GM12878 (cell line): ENCODE measurements at regions not wholly inside any gene's neighbourhood (a gene's known extent, or its start where the extent isn't known, plus 50 kb on each side); places are given as distances from the start of the nearest gene placed in this dataset.

Experiments used
- ATAC-seq: fragments of 200-7000 bp; cut with Tn5 transposase; 3 replicates; pipeline ENCODE4 v1.9.1; 2020; ENCODE audit warnings: mild to moderate bottlenecking, moderate library complexity
- BruUV-seq: library from RNA; stranded (reverse); fragments of 400-500 nt; replicated peaks from 2 replicates; lab custom pipeline; 2021; lab: Mats Ljungman, UMichigan
- CTCF ChIA-PET: fragments of 300-600 bp; sonication (Branson Sonifier 250); formaldehyde crosslinking; extraction: SDS; loops from one replicate; lab custom pipeline; 2021; ENCODE audit warnings: inconsistent platforms; lab: Yijun Ruan, JAX
- POLR2A ChIA-PET: fragments of 350-600 bp; formaldehyde crosslinking; extraction: SDS; loops from one replicate; lab custom pipeline; 2021; ENCODE audit warnings: inconsistent platforms; lab: Charles Lee
- RAD21 ChIA-PET: fragments of 300-600 bp; sonication (Branson Sonifier 250); formaldehyde crosslinking; loops from one replicate; lab custom pipeline; 2023; ENCODE audit warnings: antibody characterized with exemption; ENCODE audit not compliant: unreplicated experiment; lab: Charles Lee
- SMC1A ChIA-PET: fragments of 300-600 bp; sonication (Branson Sonifier 250); formaldehyde crosslinking; loops from one replicate; lab custom pipeline; 2023; ENCODE audit not compliant: unreplicated experiment, uncharacterized antibody; lab: Charles Lee
- DNase-seq: peaks from one replicate; pipeline ENCODE4 v3.0.0-alpha.2; 2011; ENCODE audit warnings: low read depth, low spot score
- FAIRE-seq: peaks from 3 replicates; lab custom pipeline; 2011; peaks lifted over from hg19 to GRCh38; lab: Jason Lieb, UNC
- H2AFZ ChIP-seq: 2 replicates; pipeline ENCODE4 v1.6.0; 2011; ENCODE audit warnings: low read depth, low read length, control low read depth; ENCODE audit not compliant: control insufficient read depth
- H3K27ac ChIP-seq: 2 replicates; pipeline ENCODE4 v1.5.1; 2011; ENCODE audit warnings: control low read depth; ENCODE audit not compliant: control insufficient read depth, insufficient read depth
- H3K27me3 ChIP-seq, 2 experiments: replicated peaks in 1 of 2; 2 replicates each; pipeline versions ENCODE4 v1.6.0 to v1.6.1; 2011; ENCODE audit warnings: low read length in 1 of 2; ENCODE audit not compliant: control insufficient read depth in 2 of 2, insufficient read depth in 2 of 2
- H3K36me3 ChIP-seq, 2 experiments: 2 replicates each; pipeline ENCODE4 v1.5.1; 2011; ENCODE audit warnings: low read length in 1 of 2; ENCODE audit not compliant: control insufficient read depth in 2 of 2, insufficient read depth in 2 of 2
- H3K4me1 ChIP-seq: 2 replicates; pipeline ENCODE4 v1.6.1; 2011; ENCODE audit warnings: mild to moderate bottlenecking, low read length, moderate library complexity, mixed read lengths; ENCODE audit not compliant: control insufficient read depth, insufficient read depth
- H3K4me2 ChIP-seq: 2 replicates; pipeline ENCODE4 v1.6.0; 2011; ENCODE audit warnings: control low read depth; ENCODE audit not compliant: control insufficient read depth, insufficient read depth
- H3K4me3 ChIP-seq: fragments of 200-600 bp; sonication (generic); 2 replicates; pipeline ENCODE4 v1.5.1; 2016
- H3K79me2 ChIP-seq: 2 replicates; pipeline ENCODE4 v1.6.0; 2011; ENCODE audit warnings: low read length; ENCODE audit not compliant: control insufficient read depth, insufficient read depth
- H3K9ac ChIP-seq: 2 replicates; pipeline ENCODE4 v1.8.0; 2011; ENCODE audit warnings: low read length, control low read depth, mixed read lengths; ENCODE audit not compliant: control insufficient read depth, insufficient read depth
- H3K9me3 ChIP-seq: replicated peaks from 3 replicates; pipeline ENCODE4 v1.5.1; 2011; ENCODE audit warnings: mild to moderate bottlenecking, low read length; ENCODE audit not compliant: control insufficient read depth, insufficient read depth
- H4K20me1 ChIP-seq: 2 replicates; pipeline ENCODE4 v1.6.0; 2011; ENCODE audit not compliant: control insufficient read depth, insufficient read depth
- ATF7 ChIP-seq: fragments of 450-650 bp; IDR thresholded peaks from 2 replicates; pipeline ENCODE4 v1.6.1; 2016; ENCODE audit warnings: low read depth, mild to moderate bottlenecking
- BACH1 ChIP-seq: fragments of 450-650 bp; IDR thresholded peaks from 2 replicates; pipeline ENCODE4 v1.6.1; 2017; ENCODE audit warnings: mild to moderate bottlenecking, borderline replicate concordance
- CREM ChIP-seq: IDR thresholded peaks from 2 replicates; pipeline ENCODE4 v1.6.1; 2014; ENCODE audit warnings: antibody characterized with exemption, low read depth
- DPF2 ChIP-seq: fragments of 450-650 bp; IDR thresholded peaks from 2 replicates; pipeline ENCODE4 v1.6.1; 2017; ENCODE audit warnings: mild to moderate bottlenecking
- ESRRA ChIP-seq: IDR thresholded peaks from 2 replicates; pipeline ENCODE4 v1.6.1; 2012; ENCODE audit warnings: mild to moderate bottlenecking, low read length, improper control_type of control experiment
- MEF2A ChIP-seq: IDR thresholded peaks from 2 replicates; pipeline ENCODE4 v1.6.1; 2011; ENCODE audit warnings: low read depth, mild to moderate bottlenecking, low read length, moderate library complexity; ENCODE audit not compliant: insufficient read depth
- NRF1 ChIP-seq: conservative IDR thresholded peaks from 2 replicates; pipeline ENCODE4 v1.6.1; 2011; ENCODE audit warnings: mild to moderate bottlenecking, low read depth, low read length, improper control_type of control experiment
- POLR2AphosphoS5 ChIP-seq: IDR thresholded peaks from 2 replicates; pipeline ENCODE4 v1.6.1; 2011; ENCODE audit warnings: mild to moderate bottlenecking, low read length, inconsistent platforms
- SUPT20H ChIP-seq: IDR thresholded peaks from 2 replicates; pipeline ENCODE4 v1.6.1; 2011; ENCODE audit warnings: low read depth, mild to moderate bottlenecking, low read length, moderate library complexity, borderline replicate concordance; ENCODE audit not compliant: control insufficient read depth
- TBL1XR1 ChIP-seq: IDR thresholded peaks from 2 replicates; pipeline ENCODE4 v1.6.1; 2012; ENCODE audit warnings: low read depth, low read length, improper control_type of control experiment
- ZSCAN29 ChIP-seq: fragments of 450-650 bp; IDR thresholded peaks from 2 replicates; pipeline ENCODE4 v1.6.1; 2017; ENCODE audit warnings: mild to moderate bottlenecking, moderate library complexity
- ZZZ3 ChIP-seq: IDR thresholded peaks from 2 replicates; pipeline ENCODE4 v1.6.1; 2011; ENCODE audit warnings: low read depth; ENCODE audit not compliant: control insufficient read depth, insufficient read length
- WGBS: methylation state at CpG from one replicate; pipeline ENCODE4 v1.1.6; 2016; ENCODE audit warnings: low lambda C conversion rate; ENCODE audit not compliant: insufficient replicate concordance, insufficient coverage; ENCODE audit errors: missing lambda C conversion rate; 5-methylcytosine and 5-hydroxymethylcytosine counted together
- in situ Hi-C: fragments of 300-500 bp; cut with MboI; formaldehyde crosslinking; loops from 9 replicates; pipeline ENCODE4 v1.14.3; 2018; ENCODE audit warnings: mixed read lengths
- intact Hi-C: fragments of 100-400 bp; cut with micrococcal nuclease; formaldehyde crosslinking; loops from one replicate; pipeline ENCODE4 v1.14.2; 2022; ENCODE audit not compliant: unreplicated experiment
- TF ChIP-seq, protein P1 (sequence below): IDR thresholded peaks from 2 replicates; pipeline ENCODE4 v1.6.1; 2012; ENCODE audit warnings: low read depth, low read length, improper control_type of control experiment
- TF ChIP-seq, protein P2 (sequence below): IDR thresholded peaks from 2 replicates; pipeline ENCODE4 v1.6.1; 2011; ENCODE audit warnings: low read depth, low read length, improper control_type of control experiment, borderline replicate concordance
- TF ChIP-seq, protein P3 (sequence below): fragments of 450-650 bp; IDR thresholded peaks from 2 replicates; pipeline ENCODE4 v1.6.1; 2016; ENCODE audit warnings: mild to moderate bottlenecking
- TF ChIP-seq, protein P4 (sequence below): fragments of 450-650 bp; conservative IDR thresholded peaks from 2 replicates; pipeline ENCODE4 v1.6.1; 2017; ENCODE audit warnings: mild to moderate bottlenecking, moderate library complexity
- TF ChIP-seq, protein P5 (sequence below): fragments of 450-650 bp; IDR thresholded peaks from 2 replicates; pipeline ENCODE4 v1.6.1; 2018; ENCODE audit warnings: borderline replicate concordance, mild to moderate bottlenecking; ENCODE audit not compliant: partially characterized antibody

GRCh38 chr6:168937054-168937453, 316.6 kb downstream of the THBS2 start:
- H3K9me3 ChIP-seq, result no peaks in the 10 kb centered on the region; the same call in 2 of the 3 replicates
- FAIRE-seq (no peak), DNase-seq (no peak), ATAC-seq (no peak)
- 36% methylated on average over 7 of the region's 7 CpGs for WGBS
- no peak overlapping the region for H3K27ac ChIP-seq
- in situ Hi-C loops, result no loop called here
- no peak overlapping the region for H2AFZ ChIP-seq
- H4K20me1 ChIP-seq, result no peaks in the 10 kb centered on the region
- ChIA-PET CTCF (no interaction called here), SMC1A (no interaction called here), POLR2A (no interaction called here), RAD21 (no interaction called here)
- H3K4me3 ChIP-seq, result no peak overlapping the region
- no TSS peak for BruUV-seq
- no peak overlapping the region for H3K9ac ChIP-seq
- intact Hi-C loops, result no loop called here
- H3K4me2 ChIP-seq, result no peak overlapping the region
- no peaks in the 10 kb centered on the region for H3K4me1 ChIP-seq
- no peaks in the 10 kb centered on the region for H3K27me3 ChIP-seq
- no peaks in the 10 kb centered on the region for H3K79me2 ChIP-seq
- H3K36me3 ChIP-seq, result no peaks in the 10 kb centered on the region
- TF ChIP-seq TBL1XR1, result no peak
- TF ChIP-seq, protein P1, sequence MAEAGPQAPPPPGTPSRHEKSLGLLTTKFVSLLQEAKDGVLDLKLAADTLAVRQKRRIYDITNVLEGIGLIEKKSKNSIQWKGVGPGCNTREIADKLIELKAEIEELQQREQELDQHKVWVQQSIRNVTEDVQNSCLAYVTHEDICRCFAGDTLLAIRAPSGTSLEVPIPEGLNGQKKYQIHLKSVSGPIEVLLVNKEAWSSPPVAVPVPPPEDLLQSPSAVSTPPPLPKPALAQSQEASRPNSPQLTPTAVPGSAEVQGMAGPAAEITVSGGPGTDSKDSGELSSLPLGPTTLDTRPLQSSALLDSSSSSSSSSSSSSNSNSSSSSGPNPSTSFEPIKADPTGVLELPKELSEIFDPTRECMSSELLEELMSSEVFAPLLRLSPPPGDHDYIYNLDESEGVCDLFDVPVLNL, result no peak
- TF ChIP-seq BACH1, result no peak
- TF ChIP-seq ATF7, result no peak
- TF ChIP-seq, protein P2, sequence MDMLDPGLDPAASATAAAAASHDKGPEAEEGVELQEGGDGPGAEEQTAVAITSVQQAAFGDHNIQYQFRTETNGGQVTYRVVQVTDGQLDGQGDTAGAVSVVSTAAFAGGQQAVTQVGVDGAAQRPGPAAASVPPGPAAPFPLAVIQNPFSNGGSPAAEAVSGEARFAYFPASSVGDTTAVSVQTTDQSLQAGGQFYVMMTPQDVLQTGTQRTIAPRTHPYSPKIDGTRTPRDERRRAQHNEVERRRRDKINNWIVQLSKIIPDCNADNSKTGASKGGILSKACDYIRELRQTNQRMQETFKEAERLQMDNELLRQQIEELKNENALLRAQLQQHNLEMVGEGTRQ, result no peak
- no peak for TF ChIP-seq ESRRA
- TF ChIP-seq SUPT20H, result no peak
- no peak for TF ChIP-seq ZZZ3
- TF ChIP-seq, protein P3, sequence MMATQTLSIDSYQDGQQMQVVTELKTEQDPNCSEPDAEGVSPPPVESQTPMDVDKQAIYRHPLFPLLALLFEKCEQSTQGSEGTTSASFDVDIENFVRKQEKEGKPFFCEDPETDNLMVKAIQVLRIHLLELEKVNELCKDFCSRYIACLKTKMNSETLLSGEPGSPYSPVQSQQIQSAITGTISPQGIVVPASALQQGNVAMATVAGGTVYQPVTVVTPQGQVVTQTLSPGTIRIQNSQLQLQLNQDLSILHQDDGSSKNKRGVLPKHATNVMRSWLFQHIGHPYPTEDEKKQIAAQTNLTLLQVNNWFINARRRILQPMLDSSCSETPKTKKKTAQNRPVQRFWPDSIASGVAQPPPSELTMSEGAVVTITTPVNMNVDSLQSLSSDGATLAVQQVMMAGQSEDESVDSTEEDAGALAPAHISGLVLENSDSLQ, result no peak
- TF ChIP-seq DPF2, result no peak
- no peak for TF ChIP-seq NRF1
- TF ChIP-seq, protein P4, sequence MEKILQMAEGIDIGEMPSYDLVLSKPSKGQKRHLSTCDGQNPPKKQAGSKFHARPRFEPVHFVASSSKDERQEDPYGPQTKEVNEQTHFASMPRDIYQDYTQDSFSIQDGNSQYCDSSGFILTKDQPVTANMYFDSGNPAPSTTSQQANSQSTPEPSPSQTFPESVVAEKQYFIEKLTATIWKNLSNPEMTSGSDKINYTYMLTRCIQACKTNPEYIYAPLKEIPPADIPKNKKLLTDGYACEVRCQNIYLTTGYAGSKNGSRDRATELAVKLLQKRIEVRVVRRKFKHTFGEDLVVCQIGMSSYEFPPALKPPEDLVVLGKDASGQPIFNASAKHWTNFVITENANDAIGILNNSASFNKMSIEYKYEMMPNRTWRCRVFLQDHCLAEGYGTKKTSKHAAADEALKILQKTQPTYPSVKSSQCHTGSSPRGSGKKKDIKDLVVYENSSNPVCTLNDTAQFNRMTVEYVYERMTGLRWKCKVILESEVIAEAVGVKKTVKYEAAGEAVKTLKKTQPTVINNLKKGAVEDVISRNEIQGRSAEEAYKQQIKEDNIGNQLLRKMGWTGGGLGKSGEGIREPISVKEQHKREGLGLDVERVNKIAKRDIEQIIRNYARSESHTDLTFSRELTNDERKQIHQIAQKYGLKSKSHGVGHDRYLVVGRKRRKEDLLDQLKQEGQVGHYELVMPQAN, result no peak
- TF ChIP-seq POLR2AphosphoS5, result no peak
- no peak for TF ChIP-seq ZSCAN29
- no peak for TF ChIP-seq CREM
- TF ChIP-seq MEF2A, result no peak
- TF ChIP-seq, protein P5, sequence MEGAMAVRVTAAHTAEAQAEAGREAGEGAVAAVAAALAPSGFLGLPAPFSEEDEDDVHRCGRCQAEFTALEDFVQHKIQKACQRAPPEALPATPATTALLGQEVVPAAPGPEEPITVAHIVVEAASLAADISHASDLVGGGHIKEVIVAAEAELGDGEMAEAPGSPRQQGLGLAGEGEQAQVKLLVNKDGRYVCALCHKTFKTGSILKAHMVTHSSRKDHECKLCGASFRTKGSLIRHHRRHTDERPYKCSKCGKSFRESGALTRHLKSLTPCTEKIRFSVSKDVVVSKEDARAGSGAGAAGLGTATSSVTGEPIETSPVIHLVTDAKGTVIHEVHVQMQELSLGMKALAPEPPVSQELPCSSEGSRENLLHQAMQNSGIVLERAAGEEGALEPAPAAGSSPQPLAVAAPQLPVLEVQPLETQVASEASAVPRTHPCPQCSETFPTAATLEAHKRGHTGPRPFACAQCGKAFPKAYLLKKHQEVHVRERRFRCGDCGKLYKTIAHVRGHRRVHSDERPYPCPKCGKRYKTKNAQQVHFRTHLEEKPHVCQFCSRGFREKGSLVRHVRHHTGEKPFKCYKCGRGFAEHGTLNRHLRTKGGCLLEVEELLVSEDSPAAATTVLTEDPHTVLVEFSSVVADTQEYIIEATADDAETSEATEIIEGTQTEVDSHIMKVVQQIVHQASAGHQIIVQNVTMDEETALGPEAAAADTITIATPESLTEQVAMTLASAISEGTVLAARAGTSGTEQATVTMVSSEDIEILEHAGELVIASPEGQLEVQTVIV, result no peak
